ENCODE measurements at regions not wholly inside any gene's neighbourhood (a gene's known extent, or its start where the extent isn't known, plus 50 kb on each side); places are given as distances from the start of the nearest gene placed in this dataset.

GRCh38 chr1:170367615-170368014 is 164.4 kb upstream of the GORAB start:
- H3K9me2 ChIP-seq (ENCODE audit: insufficient read depth): peaks cover 4% of the 10 kb centered on the region; the same call in 1 of the 2 replicates
- DNase-seq (ENCODE audit: low spot score) (no peak), ATAC-seq (no peak)
- H3K4me1 ChIP-seq (ENCODE audit: insufficient read depth): no peaks in the 10 kb centered on the region
- no peak overlapping the region for H3K4me3 Mint-ChIP-seq
- H3K27ac Mint-ChIP-seq: no peak overlapping the region
- no peak overlapping the region for H3K4me3 ChIP-seq
- H4K20me1 ChIP-seq (replicated peaks; ENCODE audit: insufficient read depth): no peaks in the 10 kb centered on the region
- H3F3A ChIP-seq (replicated peaks; ENCODE audit: low read depth): no peaks in the 10 kb centered on the region
- H3K4me2 ChIP-seq: no peak overlapping the region
- no peak overlapping the region for H2AFZ ChIP-seq
- no peaks in the 10 kb centered on the region for H3K79me2 ChIP-seq (replicated peaks; ENCODE audit: insufficient read depth)
- no peaks in the 10 kb centered on the region for H3K36me3 Mint-ChIP-seq (ENCODE audit: low read depth)
- no peaks in the 10 kb centered on the region for H3K9me3 Mint-ChIP-seq
- H3K36me3 ChIP-seq (ENCODE audit: insufficient read depth): no peaks in the 10 kb centered on the region
- TF ChIP-seq ZNF114 (CRISPR knock-in tag; IDR thresholded peaks at IDR 0.05) (no peak), ZNF331 (CRISPR knock-in tag; IDR thresholded peaks at IDR 0.05; ENCODE audit: low read depth) (no peak), EZH2 (IDR thresholded peaks at IDR 0.05; ENCODE audit: low read depth, unreplicated experiment) (no peak), JUNB (IDR thresholded peaks at IDR 0.05; ENCODE audit: unreplicated experiment) (no peak), POLR2AphosphoS5 (IDR thresholded peaks at IDR 0.05; ENCODE audit: low read depth) (no peak), EZH2phosphoT487 (IDR thresholded peaks at IDR 0.05; ENCODE audit: unreplicated experiment) (no peak), NANOG (IDR thresholded peaks at IDR 0.05; ENCODE audit: borderline replicate concordance) (no peak), CREB1 (CRISPR knock-in tag; IDR thresholded peaks at IDR 0.05; ENCODE audit: low read depth) (no peak)
- TF ChIP-seq, protein P1, sequence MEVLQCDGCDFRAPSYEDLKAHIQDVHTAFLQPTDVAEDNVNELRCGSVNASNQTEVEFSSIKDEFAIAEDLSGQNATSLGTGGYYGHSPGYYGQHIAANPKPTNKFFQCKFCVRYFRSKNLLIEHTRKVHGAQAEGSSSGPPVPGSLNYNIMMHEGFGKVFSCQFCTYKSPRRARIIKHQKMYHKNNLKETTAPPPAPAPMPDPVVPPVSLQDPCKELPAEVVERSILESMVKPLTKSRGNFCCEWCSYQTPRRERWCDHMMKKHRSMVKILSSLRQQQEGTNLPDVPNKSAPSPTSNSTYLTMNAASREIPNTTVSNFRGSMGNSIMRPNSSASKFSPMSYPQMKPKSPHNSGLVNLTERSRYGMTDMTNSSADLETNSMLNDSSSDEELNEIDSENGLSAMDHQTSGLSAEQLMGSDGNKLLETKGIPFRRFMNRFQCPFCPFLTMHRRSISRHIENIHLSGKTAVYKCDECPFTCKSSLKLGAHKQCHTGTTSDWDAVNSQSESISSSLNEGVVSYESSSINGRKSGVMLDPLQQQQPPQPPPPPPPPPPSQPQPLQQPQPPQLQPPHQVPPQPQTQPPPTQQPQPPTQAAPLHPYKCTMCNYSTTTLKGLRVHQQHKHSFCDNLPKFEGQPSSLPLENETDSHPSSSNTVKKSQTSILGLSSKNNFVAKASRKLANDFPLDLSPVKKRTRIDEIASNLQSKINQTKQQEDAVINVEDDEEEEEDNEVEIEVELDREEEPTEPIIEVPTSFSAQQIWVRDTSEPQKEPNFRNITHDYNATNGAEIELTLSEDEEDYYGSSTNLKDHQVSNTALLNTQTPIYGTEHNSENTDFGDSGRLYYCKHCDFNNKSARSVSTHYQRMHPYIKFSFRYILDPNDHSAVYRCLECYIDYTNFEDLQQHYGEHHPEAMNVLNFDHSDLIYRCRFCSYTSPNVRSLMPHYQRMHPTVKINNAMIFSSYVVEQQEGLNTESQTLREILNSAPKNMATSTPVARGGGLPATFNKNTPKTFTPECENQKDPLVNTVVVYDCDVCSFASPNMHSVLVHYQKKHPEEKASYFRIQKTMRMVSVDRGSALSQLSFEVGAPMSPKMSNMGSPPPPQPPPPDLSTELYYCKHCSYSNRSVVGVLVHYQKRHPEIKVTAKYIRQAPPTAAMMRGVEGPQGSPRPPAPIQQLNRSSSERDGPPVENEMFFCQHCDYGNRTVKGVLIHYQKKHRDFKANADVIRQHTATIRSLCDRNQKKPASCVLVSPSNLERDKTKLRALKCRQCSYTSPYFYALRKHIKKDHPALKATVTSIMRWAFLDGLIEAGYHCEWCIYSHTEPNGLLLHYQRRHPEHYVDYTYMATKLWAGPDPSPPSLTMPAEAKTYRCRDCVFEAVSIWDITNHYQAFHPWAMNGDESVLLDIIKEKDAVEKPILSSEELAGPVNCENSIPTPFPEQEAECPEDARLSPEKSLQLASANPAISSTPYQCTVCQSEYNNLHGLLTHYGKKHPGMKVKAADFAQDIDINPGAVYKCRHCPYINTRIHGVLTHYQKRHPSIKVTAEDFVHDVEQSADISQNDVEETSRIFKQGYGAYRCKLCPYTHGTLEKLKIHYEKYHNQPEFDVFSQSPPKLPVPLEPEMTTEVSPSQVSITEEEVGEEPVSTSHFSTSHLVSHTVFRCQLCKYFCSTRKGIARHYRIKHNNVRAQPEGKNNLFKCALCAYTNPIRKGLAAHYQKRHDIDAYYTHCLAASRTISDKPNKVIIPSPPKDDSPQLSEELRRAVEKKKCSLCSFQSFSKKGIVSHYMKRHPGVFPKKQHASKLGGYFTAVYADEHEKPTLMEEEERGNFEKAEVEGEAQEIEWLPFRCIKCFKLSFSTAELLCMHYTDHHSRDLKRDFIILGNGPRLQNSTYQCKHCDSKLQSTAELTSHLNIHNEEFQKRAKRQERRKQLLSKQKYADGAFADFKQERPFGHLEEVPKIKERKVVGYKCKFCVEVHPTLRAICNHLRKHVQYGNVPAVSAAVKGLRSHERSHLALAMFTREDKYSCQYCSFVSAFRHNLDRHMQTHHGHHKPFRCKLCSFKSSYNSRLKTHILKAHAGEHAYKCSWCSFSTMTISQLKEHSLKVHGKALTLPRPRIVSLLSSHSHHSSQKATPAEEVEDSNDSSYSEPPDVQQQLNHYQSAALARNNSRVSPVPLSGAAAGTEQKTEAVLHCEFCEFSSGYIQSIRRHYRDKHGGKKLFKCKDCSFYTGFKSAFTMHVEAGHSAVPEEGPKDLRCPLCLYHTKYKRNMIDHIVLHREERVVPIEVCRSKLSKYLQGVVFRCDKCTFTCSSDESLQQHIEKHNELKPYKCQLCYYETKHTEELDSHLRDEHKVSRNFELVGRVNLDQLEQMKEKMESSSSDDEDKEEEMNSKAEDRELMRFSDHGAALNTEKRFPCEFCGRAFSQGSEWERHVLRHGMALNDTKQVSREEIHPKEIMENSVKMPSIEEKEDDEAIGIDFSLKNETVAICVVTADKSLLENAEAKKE (CRISPR knock-in tag; IDR thresholded peaks at IDR 0.05): no peak
- TF ChIP-seq, protein P2, sequence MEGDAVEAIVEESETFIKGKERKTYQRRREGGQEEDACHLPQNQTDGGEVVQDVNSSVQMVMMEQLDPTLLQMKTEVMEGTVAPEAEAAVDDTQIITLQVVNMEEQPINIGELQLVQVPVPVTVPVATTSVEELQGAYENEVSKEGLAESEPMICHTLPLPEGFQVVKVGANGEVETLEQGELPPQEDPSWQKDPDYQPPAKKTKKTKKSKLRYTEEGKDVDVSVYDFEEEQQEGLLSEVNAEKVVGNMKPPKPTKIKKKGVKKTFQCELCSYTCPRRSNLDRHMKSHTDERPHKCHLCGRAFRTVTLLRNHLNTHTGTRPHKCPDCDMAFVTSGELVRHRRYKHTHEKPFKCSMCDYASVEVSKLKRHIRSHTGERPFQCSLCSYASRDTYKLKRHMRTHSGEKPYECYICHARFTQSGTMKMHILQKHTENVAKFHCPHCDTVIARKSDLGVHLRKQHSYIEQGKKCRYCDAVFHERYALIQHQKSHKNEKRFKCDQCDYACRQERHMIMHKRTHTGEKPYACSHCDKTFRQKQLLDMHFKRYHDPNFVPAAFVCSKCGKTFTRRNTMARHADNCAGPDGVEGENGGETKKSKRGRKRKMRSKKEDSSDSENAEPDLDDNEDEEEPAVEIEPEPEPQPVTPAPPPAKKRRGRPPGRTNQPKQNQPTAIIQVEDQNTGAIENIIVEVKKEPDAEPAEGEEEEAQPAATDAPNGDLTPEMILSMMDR (conservative IDR thresholded peaks at IDR 0.05; ENCODE audit: low read depth in 2 of 2): no peak
- TF ChIP-seq, protein P3, sequence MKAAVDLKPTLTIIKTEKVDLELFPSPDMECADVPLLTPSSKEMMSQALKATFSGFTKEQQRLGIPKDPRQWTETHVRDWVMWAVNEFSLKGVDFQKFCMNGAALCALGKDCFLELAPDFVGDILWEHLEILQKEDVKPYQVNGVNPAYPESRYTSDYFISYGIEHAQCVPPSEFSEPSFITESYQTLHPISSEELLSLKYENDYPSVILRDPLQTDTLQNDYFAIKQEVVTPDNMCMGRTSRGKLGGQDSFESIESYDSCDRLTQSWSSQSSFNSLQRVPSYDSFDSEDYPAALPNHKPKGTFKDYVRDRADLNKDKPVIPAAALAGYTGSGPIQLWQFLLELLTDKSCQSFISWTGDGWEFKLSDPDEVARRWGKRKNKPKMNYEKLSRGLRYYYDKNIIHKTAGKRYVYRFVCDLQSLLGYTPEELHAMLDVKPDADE (IDR thresholded peaks at IDR 0.05): no peak
- TF ChIP-seq, protein P4, sequence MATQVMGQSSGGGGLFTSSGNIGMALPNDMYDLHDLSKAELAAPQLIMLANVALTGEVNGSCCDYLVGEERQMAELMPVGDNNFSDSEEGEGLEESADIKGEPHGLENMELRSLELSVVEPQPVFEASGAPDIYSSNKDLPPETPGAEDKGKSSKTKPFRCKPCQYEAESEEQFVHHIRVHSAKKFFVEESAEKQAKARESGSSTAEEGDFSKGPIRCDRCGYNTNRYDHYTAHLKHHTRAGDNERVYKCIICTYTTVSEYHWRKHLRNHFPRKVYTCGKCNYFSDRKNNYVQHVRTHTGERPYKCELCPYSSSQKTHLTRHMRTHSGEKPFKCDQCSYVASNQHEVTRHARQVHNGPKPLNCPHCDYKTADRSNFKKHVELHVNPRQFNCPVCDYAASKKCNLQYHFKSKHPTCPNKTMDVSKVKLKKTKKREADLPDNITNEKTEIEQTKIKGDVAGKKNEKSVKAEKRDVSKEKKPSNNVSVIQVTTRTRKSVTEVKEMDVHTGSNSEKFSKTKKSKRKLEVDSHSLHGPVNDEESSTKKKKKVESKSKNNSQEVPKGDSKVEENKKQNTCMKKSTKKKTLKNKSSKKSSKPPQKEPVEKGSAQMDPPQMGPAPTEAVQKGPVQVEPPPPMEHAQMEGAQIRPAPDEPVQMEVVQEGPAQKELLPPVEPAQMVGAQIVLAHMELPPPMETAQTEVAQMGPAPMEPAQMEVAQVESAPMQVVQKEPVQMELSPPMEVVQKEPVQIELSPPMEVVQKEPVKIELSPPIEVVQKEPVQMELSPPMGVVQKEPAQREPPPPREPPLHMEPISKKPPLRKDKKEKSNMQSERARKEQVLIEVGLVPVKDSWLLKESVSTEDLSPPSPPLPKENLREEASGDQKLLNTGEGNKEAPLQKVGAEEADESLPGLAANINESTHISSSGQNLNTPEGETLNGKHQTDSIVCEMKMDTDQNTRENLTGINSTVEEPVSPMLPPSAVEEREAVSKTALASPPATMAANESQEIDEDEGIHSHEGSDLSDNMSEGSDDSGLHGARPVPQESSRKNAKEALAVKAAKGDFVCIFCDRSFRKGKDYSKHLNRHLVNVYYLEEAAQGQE (IDR thresholded peaks at IDR 0.05; ENCODE audit: unreplicated experiment): no peak
- peaks cover 6% of the 10 kb centered on the region for H3K27me3 Mint-ChIP-seq (ENCODE audit: insufficient read depth, low read depth, poor library complexity)
- H3K27ac ChIP-seq (ENCODE audit: low read depth): no peak overlapping the region
- H3K4me1 Mint-ChIP-seq: no peaks in the 10 kb centered on the region; the same call in 2 of the 3 replicates
- no peaks in the 10 kb centered on the region for H3K27me3 ChIP-seq (ENCODE audit: insufficient read depth)
